Nephron (organoid): ENCODE measurements at regions not wholly inside any gene's neighbourhood (a gene's known extent, or its start where the extent isn't known, plus 50 kb on each side); places are given as distances from the start of the nearest gene placed in this dataset.

Source experiments
- H3K27ac Mint-ChIP-seq, 3 experiments: 2 replicates each; pipeline ENCODE4 v1.8.0; 2020; ENCODE audit warnings: mixed read lengths in 3 of 3, mild to moderate bottlenecking in 2 of 3, moderate library complexity in 1 of 3
- H3K27me3 Mint-ChIP-seq: 2 replicates; pipeline ENCODE4 v1.8.0; 2021; ENCODE audit warnings: low read depth, mild to moderate bottlenecking, moderate library complexity, mixed read lengths
- H3K36me3 Mint-ChIP-seq: 2 replicates; pipeline ENCODE4 v1.8.0; 2020; ENCODE audit warnings: low read depth, mixed read lengths
- H3K4me1 Mint-ChIP-seq: 2 replicates; pipeline ENCODE4 v1.8.0; 2020; ENCODE audit warnings: mixed read lengths
- H3K4me3 Mint-ChIP-seq, 3 experiments: 2 replicates each; pipeline ENCODE4 v1.8.0; 2020; ENCODE audit warnings: mild to moderate bottlenecking in 3 of 3, mixed read lengths in 3 of 3, moderate library complexity in 2 of 3
- H3K9me3 Mint-ChIP-seq: 2 replicates; pipeline ENCODE4 v1.8.0; 2020; ENCODE audit warnings: mixed read lengths
- CTCF ChIP-seq, 3 experiments: fragments of 200-600 bp; sonication (generic); IDR thresholded peaks; one replicate each; pipeline ENCODE4 v1.5.0; 2021; ENCODE audit warnings: antibody characterized with exemption in 3 of 3; ENCODE audit not compliant: unreplicated experiment in 3 of 3

GRCh38 chr6:169313347-169314010 lies 59.8 kb upstream of the THBS2 start:
- H3K4me3 Mint-ChIP-seq, result no peak overlapping the region
- TF ChIP-seq CTCF (IDR thresholded peaks at IDR 0.05; ENCODE audit: unreplicated experiment in 3 of 3), result no peak
- peaks cover 3% of the 10 kb centered on the region for H3K9me3 Mint-ChIP-seq
- H3K27ac Mint-ChIP-seq, result no peak overlapping the region
- no peaks in the 10 kb centered on the region for H3K27me3 Mint-ChIP-seq
- no peaks in the 10 kb centered on the region for H3K36me3 Mint-ChIP-seq
- no peaks in the 10 kb centered on the region for H3K4me1 Mint-ChIP-seq

- Mint-ChIP-seq H3K36me3 (no peaks in the 10 kb centered on the region), H3K4me3 (no peak overlapping the region), H3K4me1 (no peaks in the 10 kb centered on the region), H3K27me3 (no peaks in the 10 kb centered on the region), H3K9me3 (peaks cover 3% of the 10 kb centered on the region), H3K27ac (no peak overlapping the region)
- TF ChIP-seq CTCF (IDR thresholded peaks at IDR 0.05; ENCODE audit: unreplicated experiment in 3 of 3), result no peak
These were observed 59.2 kb upstream of the THBS2 start for GRCh38 chr6:169312658-169313346.

GRCh38 chr6:169310983-169311382 lies 57.3 kb upstream of the THBS2 start:
- Mint-ChIP-seq H3K4me1 (no peaks in the 10 kb centered on the region), H3K4me3 (no peak overlapping the region), H3K36me3 (no peaks in the 10 kb centered on the region), H3K27ac (no peak overlapping the region), H3K9me3 (peaks cover 9% of the 10 kb centered on the region), H3K27me3 (no peaks in the 10 kb centered on the region)
- TF ChIP-seq CTCF (IDR thresholded peaks at IDR 0.05; ENCODE audit: unreplicated experiment in 3 of 3), result no peak
